Fibroblast of skin of left quadriceps (primary cell): ENCODE measurements at regions not wholly inside any gene's neighbourhood (a gene's known extent, or its start where the extent isn't known, plus 50 kb on each side); places are given as distances from the start of the nearest gene placed in this dataset.

ENCODE experiments used
- DNase-seq, 2 experiments: peaks; one replicate each; pipeline ENCODE4 v3.0.0-alpha.2; 2013; ENCODE audit warnings: low read depth in 2 of 2

- no peak for DNase-seq
These were observed 91.5 kb upstream of the STK39 start for GRCh38 chr2:168338803-168339437.

GRCh38 chr2:168340931-168341330 is 93.5 kb upstream of the STK39 start:
- no peak for DNase-seq

- DNase-seq, result no peak
These were observed 96.2 kb upstream of the STK39 start for GRCh38 chr2:168343586-168343985.

DNA sequence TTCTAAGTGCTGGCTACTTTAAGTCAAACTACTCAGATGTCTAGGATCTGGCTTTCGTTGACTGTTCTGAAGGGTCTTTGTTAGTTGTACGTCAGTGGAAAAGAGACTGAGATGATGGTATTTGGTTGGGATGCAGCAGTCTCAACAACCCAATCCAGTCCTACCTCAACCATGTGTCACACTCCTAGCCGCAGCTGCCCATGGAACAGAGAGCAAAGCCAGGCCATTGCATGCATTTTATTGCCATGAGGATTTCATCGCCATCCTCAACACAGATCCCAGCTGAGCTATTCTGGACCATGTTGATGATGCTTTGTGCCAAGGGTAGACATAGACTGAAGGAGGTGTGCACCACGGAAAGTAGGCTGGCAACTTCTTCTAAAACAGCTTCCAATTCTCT is 97.3 kb upstream of the STK39 start:
- no peak for DNase-seq

GRCh38 chr2:168345601-168346000 is 98.2 kb upstream of the STK39 start:
- no peak for DNase-seq

GRCh38 chr2:168346725-168347477 is 99.5 kb upstream of the STK39 start:
- DNase-seq, result peak; percentile 35 to 37

DNA sequence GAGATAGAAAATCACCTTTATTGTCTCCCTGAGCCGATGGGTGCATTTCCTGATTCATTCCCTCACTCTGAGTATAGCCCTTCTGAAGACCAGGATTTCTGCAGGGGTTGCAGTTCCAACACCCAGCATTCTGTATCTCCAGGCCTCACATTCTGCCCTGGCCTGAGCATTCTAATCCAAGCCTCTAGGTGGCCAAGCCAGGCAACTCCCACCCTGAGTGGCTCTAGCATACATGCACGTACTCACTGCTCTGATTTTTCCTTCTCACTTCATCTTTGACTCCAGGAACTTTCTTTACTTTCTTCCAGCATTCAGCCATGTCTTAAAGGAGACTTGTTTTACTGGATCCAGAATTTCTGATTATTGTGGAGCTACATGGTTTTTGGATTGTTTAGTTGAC is 100.7 kb upstream of the STK39 start:
- DNase-seq, result no peak

GRCh38 chr2:168350380-168350779 is 103.0 kb upstream of the STK39 start:
- DNase-seq, result no peak

DNA sequence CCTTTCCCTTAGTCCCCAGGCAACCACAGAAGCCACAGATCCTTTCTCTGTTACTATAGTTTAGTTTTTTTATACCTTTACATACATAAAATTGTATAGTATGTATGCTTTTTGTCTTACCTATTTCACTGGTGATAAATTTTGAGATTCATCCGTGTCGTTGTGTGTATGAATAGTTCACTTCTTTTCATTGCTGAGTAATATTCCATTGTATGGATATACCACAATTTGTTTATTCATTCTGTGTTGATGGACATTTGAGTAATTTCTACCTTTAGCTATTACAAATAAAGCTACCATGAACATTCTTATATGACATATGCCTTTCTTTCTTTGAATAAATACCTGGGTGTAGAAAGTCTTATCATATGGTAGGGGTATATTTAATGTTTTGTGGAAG is 102.8 kb upstream of the CERS6 start:
- DNase-seq, result no peak

- DNase-seq, result no peak
These were observed 101.6 kb upstream of the CERS6 start for GRCh38 chr2:168354499-168354898.

DNA sequence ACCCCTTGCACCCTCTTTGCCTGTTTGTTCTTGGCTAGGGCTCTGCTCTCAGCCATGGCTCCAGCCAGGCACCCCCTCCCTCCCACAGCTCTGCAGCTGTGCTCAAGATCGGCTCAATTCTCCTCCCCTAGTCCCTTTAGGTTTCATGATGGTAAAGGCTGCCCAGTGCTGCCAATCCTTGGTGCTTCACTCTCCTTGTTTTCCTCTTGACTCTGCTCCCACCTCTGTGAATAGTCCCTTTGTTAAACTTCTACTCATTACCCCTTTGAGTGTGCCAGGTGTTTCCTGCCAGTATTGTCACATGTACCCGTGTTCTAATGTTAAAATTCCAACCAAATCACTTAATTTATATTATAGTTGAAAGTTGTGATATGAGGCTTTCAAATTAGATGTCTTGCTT is 101.0 kb upstream of the CERS6 start:
- no peak for DNase-seq

GRCh38 chr2:168355779-168356476 is 100.1 kb upstream of the CERS6 start:
- no peak for DNase-seq

- no peak for DNase-seq
These were observed 99.6 kb upstream of the CERS6 start for GRCh38 chr2:168356477-168356835.

DNA sequence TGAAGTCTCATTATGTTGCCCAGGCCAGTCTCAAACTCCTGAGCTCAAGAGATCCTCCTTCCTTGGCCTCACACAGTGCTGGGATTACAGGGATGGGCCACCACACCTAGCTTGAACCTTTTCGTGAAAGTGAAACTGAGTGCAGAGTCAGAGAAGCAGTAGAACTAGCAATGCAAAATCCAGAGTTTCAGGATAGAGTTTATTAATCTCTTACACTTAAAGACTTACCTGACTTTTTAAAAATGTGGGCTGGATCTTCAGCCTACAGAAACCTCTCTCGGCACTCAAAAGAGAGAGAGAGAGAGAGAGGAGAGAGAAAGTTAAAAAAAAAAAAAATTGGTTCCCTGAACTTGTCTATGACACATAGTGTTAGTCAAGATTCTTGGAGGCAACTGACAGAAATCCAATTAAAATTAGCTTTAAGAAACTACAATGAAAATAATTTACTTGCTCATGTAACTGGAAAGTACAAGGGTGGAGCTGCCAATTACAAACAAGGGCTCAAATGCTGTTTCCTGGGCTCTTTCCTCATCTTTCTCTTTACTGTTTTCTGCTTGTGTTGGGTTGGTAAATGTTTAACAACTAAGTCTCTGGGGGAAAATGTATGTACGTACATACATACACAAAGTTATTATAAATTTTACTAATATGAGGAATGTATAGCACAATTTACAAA is 98.1 kb upstream of the CERS6 start:
- no peak for DNase-seq

DNA sequence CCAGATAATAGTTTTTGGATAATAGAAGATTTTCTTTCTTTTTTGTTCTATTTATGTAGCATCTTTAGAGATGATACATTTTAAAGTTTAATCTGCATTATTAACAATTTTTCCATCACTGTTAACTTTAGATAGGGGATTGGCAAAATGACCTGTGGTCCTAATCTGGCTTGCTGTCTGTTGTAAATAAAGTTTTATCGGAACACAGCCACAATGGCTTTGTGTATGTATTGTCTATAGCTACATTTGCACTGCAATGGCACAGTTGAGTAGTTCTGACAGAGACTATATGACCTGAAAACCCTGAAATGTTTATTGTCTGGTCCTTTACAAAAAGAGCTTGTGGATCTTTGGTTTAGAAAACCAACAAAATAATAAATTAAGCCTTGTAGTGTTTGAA is 97.0 kb upstream of the CERS6 start:
- DNase-seq, result no peak

GRCh38 chr2:168363347-168364092 is 92.6 kb upstream of the CERS6 start:
- DNase-seq, result no peak

- DNase-seq, result no peak
These were observed 90.9 kb upstream of the CERS6 start for GRCh38 chr2:168365094-168365621.

DNA sequence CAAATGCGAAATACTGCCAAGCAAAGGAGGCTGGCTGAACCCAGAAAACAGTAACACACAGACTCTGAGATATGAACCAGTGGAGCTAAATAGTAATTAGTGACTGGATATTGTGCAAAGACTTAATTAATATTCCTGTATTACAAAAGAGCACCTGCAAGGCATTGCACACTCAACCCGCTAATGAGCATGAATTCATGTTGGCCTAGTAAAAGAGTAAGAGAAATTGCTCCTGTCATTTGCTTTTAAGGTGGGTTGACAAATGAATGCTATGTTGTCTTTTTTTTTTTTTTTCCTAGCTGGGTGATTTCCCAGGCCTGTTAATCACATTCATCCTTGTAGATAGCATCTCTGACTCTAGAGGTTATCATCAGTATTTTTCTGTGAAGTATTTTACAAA is 87.0 kb upstream of the CERS6 start:
- DNase-seq, result no peak

DNA sequence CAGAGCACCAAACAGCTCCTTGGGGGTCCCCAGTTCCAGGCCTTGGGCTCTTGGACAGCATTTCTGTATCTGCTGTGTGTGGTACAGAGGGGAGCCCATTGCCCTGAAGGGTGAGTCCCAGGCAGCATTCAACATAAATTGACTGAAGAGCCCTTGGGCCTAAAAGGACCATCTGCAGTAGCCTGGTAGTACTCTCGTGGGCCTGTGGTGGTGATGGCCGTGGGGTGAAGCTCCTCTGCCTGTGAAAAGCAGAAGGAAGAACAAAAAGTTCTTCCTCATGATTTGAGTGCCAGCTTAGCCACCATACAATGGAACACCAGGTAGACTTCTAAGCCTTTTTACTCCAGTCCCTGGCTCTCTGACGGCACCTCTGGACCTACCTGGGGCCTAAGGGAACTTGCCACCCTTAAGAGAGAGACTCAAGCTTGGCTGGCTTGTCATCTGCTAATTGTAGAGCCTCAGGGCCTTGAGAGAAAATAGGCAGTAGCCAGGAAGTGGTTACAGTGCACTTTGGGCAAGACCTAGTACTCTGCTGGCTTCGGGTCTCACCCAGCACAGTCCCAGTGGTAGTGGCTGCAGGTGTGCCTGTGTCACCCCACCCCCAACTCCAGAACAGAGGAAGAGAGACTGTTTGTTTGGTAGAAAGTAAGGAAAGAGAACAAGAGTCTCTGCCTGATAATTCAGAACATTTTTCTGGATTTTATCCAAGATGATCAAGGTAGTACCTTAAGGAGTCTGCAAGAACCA is 84.6 kb upstream of the CERS6 start:
- DNase-seq, result no peak

- DNase-seq, result no peak
These were observed 82.6 kb upstream of the CERS6 start for GRCh38 chr2:168373468-168373867.
